Brain pericyte (primary cell): ENCODE measurements at regions not wholly inside any gene's neighbourhood (a gene's known extent, or its start where the extent isn't known, plus 50 kb on each side); places are given as distances from the start of the nearest gene placed in this dataset.

ENCODE experiments used
- DNase-seq: peaks from one replicate; pipeline ENCODE4 v3.0.0-alpha.2; 2012; ENCODE audit warnings: low read depth, low spot score

- no peak for DNase-seq
These were observed 123.1 kb upstream of the PAPPA start for GRCh38 chr9:116030517-116030916.

DNA sequence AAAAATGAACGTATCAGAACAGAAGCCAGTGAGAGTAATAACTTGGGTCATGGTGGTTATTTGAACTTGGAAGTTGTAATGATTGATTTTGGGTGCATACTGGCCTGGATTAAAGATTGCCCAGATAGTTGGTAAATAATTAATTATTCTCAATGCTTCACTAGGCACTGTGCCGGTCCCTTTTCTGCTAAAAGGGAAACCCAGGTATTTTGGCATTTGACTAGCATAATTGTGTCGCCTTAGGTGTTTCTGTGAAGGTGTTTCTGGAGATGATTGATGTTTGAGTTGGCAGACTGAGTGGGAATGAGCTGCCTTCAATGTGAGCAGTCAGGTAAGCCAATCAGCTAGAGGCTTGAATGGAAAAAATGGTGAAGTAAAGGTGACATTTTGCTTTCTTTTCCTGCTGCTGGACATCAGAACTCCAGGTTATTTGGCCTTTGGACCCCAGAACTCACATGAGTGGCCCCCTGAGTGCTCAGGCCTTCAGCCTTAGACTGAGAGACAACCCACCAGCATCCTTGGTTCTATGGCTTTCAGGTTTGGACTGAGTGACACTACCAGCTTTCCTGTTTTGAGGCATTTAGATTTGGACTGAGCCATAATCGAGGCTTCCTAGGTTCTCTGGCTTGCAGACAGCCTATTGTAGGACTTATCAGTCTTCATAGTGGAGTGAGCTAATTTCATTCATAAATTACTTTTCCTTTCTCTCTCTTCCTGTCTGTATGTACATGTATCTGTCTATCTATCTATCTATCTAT lies 120.7 kb upstream of the PAPPA start:
- no peak for DNase-seq

DNA sequence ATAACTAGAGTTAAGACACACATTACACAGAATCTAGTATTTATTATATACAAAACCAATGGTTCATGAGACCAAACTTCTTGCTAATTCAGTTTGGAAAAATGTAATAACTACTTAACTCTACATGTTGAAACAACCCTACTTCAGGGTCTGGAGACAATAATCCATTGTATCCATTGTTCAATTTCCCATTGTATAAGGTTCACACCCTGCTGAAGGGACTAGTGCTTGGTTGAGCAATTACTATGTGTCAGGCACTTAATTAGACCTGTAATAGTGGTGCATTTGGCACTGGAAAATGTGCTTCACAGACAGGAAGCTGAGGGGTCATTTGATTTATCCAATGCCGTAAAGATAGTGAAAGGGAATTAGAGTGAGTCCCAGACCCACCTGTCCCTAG lies 114.3 kb upstream of the PAPPA start:
- DNase-seq, result no peak

DNA sequence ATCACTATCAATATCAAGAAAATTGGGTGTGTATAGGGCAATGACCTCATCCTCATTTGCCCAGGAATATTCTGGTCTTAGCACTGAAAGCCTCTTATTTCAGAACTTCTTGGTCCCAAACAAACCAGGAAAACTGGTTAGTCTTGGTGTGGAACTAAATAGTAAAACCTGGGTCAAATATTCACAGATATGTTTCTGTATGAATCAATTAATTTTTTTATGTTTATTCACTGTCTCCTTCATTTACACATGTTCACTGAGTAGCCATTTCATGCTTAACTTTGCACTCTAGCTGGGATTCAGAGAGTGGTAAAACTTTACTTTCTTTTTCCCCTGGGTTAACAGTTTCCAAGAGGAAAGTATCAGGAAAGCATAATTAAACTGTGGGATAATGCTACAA lies 113.7 kb upstream of the PAPPA start:
- DNase-seq, result no peak

DNA sequence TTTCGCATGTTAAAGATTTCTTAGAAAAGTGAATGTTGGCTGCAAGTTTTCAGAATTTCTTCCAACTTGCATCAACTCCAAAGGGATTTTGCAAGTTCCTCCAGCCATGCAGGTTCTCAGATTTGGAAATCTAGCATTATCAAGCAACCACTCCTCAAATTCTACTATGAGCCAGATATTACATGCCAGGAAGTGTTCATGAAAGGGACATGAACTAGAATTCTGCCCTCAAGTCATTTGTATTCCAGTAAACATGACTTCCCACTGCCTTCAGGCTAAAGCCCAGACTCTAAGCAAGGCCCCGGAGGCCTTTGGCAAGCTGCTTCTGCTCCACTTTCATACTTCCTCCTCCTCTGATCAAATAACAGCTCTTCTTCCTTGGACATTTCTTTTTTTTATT lies 111.3 kb upstream of the PAPPA start:
- no peak for DNase-seq

DNA sequence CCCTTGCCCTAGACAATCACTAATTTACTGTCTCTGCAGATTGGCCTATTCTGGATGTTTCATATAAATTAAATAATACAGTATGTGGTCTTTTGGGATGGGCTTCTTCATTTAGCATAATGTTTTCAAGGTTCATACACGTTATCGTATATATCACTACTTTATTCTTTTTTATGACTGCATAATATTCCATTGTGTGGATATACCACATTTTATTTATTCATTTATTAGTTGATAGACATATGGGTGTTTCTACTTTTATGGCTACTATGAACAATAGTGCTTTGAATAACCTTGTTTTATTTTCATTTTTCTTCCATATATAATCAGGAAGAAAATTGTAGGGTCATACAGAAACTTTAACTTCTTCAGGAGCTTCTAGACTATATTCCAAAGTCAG lies 108.5 kb upstream of the PAPPA start:
- DNase-seq, result no peak

- DNase-seq, result no peak
These were observed 105.5 kb upstream of the PAPPA start for GRCh38 chr9:116048081-116048480.

- no peak for DNase-seq
These were observed 104.1 kb upstream of the PAPPA start for GRCh38 chr9:116049456-116049855.

DNA sequence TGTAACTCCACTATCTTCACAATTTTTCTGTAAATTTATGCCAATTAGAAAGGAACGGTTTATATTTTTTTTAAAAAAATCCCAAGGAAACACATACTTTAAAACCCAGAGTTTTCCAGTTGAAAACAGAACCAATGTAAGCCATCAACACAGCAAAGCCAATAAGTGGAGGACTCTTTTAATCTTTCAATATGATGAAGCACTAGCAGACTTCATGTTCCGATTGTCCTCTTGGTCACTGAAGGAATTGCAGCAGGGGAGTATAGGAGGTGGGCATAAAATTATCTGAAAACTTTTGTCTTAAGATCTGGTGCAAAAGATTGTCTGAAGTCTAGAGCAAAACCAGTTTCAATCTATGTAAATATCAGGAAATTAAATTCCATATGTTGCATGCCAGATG lies 102.1 kb upstream of the PAPPA start:
- no peak for DNase-seq

DNA sequence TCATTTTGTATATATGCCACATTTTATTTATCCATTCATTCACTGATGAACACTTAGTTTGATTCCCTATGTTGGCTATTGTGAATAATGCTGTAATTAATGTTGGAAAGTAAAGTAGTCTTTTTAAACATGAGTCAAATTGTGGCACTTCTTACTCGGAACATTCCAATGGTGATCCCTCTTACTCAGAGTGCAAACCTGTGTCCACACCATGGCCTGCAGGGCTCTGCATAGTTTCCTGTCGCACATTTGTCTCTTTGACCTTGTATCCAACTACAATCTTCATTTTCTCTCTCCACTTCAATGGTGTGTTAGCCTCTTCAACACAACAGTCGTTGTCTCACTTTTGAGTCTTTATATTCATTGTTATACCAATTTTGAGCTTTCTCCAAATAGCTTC lies 98.1 kb upstream of the PAPPA start:
- no peak for DNase-seq

- no peak for DNase-seq
These were observed 96.2 kb upstream of the PAPPA start for GRCh38 chr9:116057371-116057770.

- DNase-seq, result no peak
These were observed 95.2 kb upstream of the PAPPA start for GRCh38 chr9:116058421-116058820.

DNA sequence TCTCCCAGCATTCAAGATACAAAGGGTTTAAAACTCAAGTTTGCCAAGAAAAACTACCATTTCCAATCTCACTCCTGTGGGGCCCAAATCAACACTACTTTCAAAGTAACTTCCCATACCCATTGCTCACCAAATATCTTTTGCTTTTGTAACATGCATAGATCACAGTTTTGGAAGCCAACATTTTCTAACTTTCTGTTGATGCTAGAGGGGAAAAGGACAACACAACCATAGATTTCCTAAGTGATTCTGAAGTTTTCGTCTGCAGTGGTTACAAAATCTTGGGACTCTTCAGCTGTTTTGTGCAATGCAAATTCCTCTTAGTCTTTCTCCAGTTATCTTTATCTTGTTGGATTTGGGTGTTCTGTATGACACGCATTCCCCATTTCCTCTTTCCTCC lies 94.1 kb upstream of the PAPPA start:
- no peak for DNase-seq

GRCh38 chr9:116060631-116061030 lies 93.0 kb upstream of the PAPPA start:
- no peak for DNase-seq

DNA sequence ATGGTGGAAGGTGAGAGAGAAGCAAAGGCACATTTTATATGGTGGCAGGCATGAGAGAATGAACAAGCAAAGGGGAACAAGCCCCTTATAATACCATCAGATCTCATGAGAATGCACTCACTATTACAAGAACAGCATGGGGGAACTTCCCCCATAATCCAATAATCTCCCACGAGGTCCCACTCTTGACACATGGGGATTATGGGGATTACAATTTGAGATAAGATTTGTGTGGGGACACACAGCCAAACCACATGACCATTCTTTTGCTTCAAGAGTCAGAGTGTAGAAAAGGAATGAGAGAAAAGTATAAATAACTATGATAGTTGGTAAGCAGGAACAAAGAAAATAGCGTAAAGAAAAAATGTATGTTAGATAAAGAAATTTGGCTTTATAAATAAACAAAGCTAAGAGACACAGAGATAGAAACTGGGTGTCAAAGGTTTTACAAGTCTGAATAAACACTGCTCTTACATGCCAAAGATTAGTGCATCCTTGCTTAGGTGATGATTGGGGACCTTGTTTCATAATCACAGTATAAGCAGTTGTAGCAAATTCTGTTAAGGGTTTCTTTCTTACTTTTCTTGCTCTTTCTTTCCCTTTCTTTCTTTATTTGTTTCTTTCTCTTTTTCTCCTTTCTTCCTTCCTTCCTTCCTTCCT lies 91.9 kb upstream of the PAPPA start:
- no peak for DNase-seq

GRCh38 chr9:116062206-116062550 lies 91.4 kb upstream of the PAPPA start:
- DNase-seq, result no peak

DNA sequence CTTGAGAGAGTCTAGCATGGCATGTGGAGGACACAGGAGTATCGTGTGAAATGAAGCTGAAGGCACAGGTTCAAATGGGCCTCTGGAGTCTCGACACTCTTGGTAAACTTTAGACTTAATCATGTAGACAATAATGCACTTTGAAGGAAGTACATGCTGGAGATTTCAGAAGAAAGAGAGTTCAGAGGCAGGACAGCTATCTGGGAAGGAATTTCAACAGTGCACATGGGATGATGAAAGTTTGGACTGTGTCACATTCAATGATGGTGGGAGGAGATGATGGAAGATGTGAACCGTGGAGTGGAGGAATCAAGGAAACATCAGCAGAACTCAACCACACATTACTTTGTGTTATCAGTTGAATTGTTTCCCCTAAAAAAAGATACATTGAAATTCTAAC lies 88.6 kb upstream of the PAPPA start:
- DNase-seq, result no peak

- no peak for DNase-seq
These were observed 87.4 kb upstream of the PAPPA start for GRCh38 chr9:116066221-116066620.

DNA sequence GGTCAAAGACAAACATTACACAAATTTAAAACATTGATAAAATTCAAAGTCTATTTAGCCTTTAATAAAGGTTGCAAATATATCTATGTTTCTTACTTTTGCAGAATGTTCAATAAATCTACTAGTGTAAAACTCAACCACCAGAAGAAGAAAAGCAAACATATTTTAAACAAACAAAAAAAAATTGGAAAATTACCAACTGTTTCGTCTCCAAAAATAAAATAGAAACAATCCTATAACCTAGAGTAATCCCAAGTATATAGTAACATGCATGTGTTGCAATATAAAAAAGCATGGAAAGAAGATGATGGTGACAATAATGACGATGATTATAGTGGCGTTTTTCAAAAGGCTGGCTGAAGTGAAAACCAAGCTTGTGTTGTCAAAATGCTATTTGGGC lies 86.0 kb upstream of the PAPPA start:
- no peak for DNase-seq

DNA sequence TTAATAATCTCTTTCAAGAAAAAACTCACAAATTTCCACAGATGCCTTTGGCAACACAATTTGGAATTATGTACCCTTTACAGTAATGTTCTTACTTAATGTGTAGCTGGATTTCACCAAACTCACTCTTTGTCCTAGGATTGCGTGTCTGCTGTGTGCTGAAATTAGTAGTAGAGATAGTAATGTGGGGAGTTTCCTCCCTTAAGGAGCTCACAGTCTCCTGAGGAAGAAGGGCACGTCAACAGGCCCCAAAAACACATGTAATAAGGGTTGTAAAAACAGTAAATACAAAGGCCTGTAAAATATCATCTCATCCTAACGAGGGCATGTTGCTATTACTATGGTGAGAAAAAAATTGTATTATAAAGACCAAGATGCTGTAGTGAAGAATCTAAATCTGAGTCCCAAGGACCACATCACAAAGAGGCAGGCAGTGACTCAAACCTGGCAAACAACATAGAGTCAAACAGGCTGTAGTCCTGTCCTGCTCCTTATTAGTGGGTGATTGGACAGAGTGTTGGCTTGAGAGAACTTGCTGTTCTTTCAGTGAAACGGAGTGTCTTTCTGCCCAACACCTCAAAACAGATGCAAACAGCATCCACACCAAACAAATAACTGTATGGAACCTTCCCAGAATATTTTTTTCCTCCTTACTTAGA lies 83.2 kb upstream of the PAPPA start:
- no peak for DNase-seq

DNA sequence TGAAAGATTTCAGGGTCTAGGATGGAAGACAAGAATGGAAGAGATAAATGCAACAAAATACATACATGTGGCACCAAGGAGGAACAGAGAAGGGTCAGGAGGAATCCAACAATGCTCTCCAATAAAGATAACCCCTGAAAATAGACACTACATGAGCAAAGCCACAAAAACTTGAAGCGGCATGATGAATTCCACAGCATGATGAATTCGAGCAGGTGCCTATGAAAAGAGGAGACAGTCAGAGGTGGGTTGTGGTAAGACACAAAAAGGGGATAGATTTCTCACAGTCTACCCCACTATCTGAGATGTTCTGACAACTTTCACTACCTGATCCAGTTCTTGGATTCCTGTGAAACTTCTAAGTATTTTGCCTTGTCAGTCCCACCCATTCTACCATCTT lies 81.5 kb upstream of the PAPPA start:
- DNase-seq, result no peak

- no peak for DNase-seq
These were observed 79.8 kb upstream of the PAPPA start for GRCh38 chr9:116073826-116074225.

- no peak for DNase-seq
These were observed 78.9 kb upstream of the PAPPA start for GRCh38 chr9:116074658-116075057.
